GM12878 (cell line): ENCODE measurements at regions not wholly inside any gene's neighbourhood (a gene's known extent, or its start where the extent isn't known, plus 50 kb on each side); places are given as distances from the start of the nearest gene placed in this dataset.

ENCODE experiments used
- ATAC-seq: fragments of 200-7000 bp; cut with Tn5 transposase; 3 replicates; pipeline ENCODE4 v1.9.1; 2020; ENCODE audit warnings: mild to moderate bottlenecking, moderate library complexity
- BruUV-seq: library from RNA; stranded (reverse); fragments of 400-500 nt; replicated peaks from 2 replicates; lab custom pipeline; 2021; lab: Mats Ljungman, UMichigan
- CTCF ChIA-PET: fragments of 300-600 bp; sonication (Branson Sonifier 250); formaldehyde crosslinking; extraction: SDS; loops from one replicate; lab custom pipeline; 2021; ENCODE audit warnings: inconsistent platforms; lab: Yijun Ruan, JAX
- POLR2A ChIA-PET: fragments of 350-600 bp; formaldehyde crosslinking; extraction: SDS; loops from one replicate; lab custom pipeline; 2021; ENCODE audit warnings: inconsistent platforms; lab: Charles Lee
- RAD21 ChIA-PET: fragments of 300-600 bp; sonication (Branson Sonifier 250); formaldehyde crosslinking; loops from one replicate; lab custom pipeline; 2023; ENCODE audit warnings: antibody characterized with exemption; ENCODE audit not compliant: unreplicated experiment; lab: Charles Lee
- SMC1A ChIA-PET: fragments of 300-600 bp; sonication (Branson Sonifier 250); formaldehyde crosslinking; loops from one replicate; lab custom pipeline; 2023; ENCODE audit not compliant: unreplicated experiment, uncharacterized antibody; lab: Charles Lee
- DNase-seq: peaks from one replicate; pipeline ENCODE4 v3.0.0-alpha.2; 2011; ENCODE audit warnings: low read depth, low spot score
- FAIRE-seq: peaks from 3 replicates; lab custom pipeline; 2011; peaks lifted over from hg19 to GRCh38; lab: Jason Lieb, UNC
- H2AFZ ChIP-seq: 2 replicates; pipeline ENCODE4 v1.6.0; 2011; ENCODE audit warnings: low read depth, low read length, control low read depth; ENCODE audit not compliant: control insufficient read depth
- H3K27ac ChIP-seq: 2 replicates; pipeline ENCODE4 v1.5.1; 2011; ENCODE audit warnings: control low read depth; ENCODE audit not compliant: control insufficient read depth, insufficient read depth
- H3K27me3 ChIP-seq, 2 experiments: replicated peaks in 1 of 2; 2 replicates each; pipeline versions ENCODE4 v1.6.0 to v1.6.1; 2011; ENCODE audit warnings: low read length in 1 of 2; ENCODE audit not compliant: control insufficient read depth in 2 of 2, insufficient read depth in 2 of 2
- H3K36me3 ChIP-seq, 2 experiments: 2 replicates each; pipeline ENCODE4 v1.5.1; 2011; ENCODE audit warnings: low read length in 1 of 2; ENCODE audit not compliant: control insufficient read depth in 2 of 2, insufficient read depth in 2 of 2
- H3K4me1 ChIP-seq: 2 replicates; pipeline ENCODE4 v1.6.1; 2011; ENCODE audit warnings: mild to moderate bottlenecking, low read length, moderate library complexity, mixed read lengths; ENCODE audit not compliant: control insufficient read depth, insufficient read depth
- H3K4me2 ChIP-seq: 2 replicates; pipeline ENCODE4 v1.6.0; 2011; ENCODE audit warnings: control low read depth; ENCODE audit not compliant: control insufficient read depth, insufficient read depth
- H3K4me3 ChIP-seq: fragments of 200-600 bp; sonication (generic); 2 replicates; pipeline ENCODE4 v1.5.1; 2016
- H3K79me2 ChIP-seq: 2 replicates; pipeline ENCODE4 v1.6.0; 2011; ENCODE audit warnings: low read length; ENCODE audit not compliant: control insufficient read depth, insufficient read depth
- H3K9ac ChIP-seq: 2 replicates; pipeline ENCODE4 v1.8.0; 2011; ENCODE audit warnings: low read length, control low read depth, mixed read lengths; ENCODE audit not compliant: control insufficient read depth, insufficient read depth
- H3K9me3 ChIP-seq: replicated peaks from 3 replicates; pipeline ENCODE4 v1.5.1; 2011; ENCODE audit warnings: mild to moderate bottlenecking, low read length; ENCODE audit not compliant: control insufficient read depth, insufficient read depth
- H4K20me1 ChIP-seq: 2 replicates; pipeline ENCODE4 v1.6.0; 2011; ENCODE audit not compliant: control insufficient read depth, insufficient read depth
- BACH1 ChIP-seq: fragments of 450-650 bp; IDR thresholded peaks from 2 replicates; pipeline ENCODE4 v1.6.1; 2017; ENCODE audit warnings: mild to moderate bottlenecking, borderline replicate concordance
- DPF2 ChIP-seq: fragments of 450-650 bp; IDR thresholded peaks from 2 replicates; pipeline ENCODE4 v1.6.1; 2017; ENCODE audit warnings: mild to moderate bottlenecking
- NFIC ChIP-seq: IDR thresholded peaks from 2 replicates; pipeline ENCODE4 v1.6.1; 2012; ENCODE audit warnings: low read depth, mild to moderate bottlenecking, inconsistent platforms, low read length, moderate library complexity
- POLR2AphosphoS2 ChIP-seq: IDR thresholded peaks from 2 replicates; pipeline ENCODE4 v1.6.1; 2011; ENCODE audit warnings: low read depth, mild to moderate bottlenecking, low read length, improper control_type of control experiment, moderate library complexity
- POU2F2 ChIP-seq: IDR thresholded peaks from 3 replicates; pipeline ENCODE4 v1.6.1; 2011; ENCODE audit warnings: low read depth, mild to moderate bottlenecking, low read length, borderline replicate concordance
- RB1 ChIP-seq: fragments of 450-650 bp; formaldehyde crosslinking; IDR thresholded peaks from 2 replicates; pipeline ENCODE4 v1.6.1; 2017; ENCODE audit warnings: mild to moderate bottlenecking, borderline replicate concordance
- RELB ChIP-seq: fragments of 450-650 bp; IDR thresholded peaks from 2 replicates; pipeline ENCODE4 v1.6.1; 2017; ENCODE audit warnings: low read depth, mild to moderate bottlenecking, moderate library complexity
- SIX5 ChIP-seq: IDR thresholded peaks from 2 replicates; pipeline ENCODE4 v1.6.1; 2011; ENCODE audit warnings: mild to moderate bottlenecking, low read depth, low read length, moderate library complexity; ENCODE audit not compliant: severe bottlenecking
- SKIL ChIP-seq: fragments of 450-650 bp; IDR thresholded peaks from 2 replicates; pipeline ENCODE4 v1.6.1; 2017; ENCODE audit warnings: mild to moderate bottlenecking, low read depth, inconsistent platforms; ENCODE audit not compliant: poor library complexity, severe bottlenecking
- SUPT20H ChIP-seq: IDR thresholded peaks from 2 replicates; pipeline ENCODE4 v1.6.1; 2011; ENCODE audit warnings: low read depth, mild to moderate bottlenecking, low read length, moderate library complexity, borderline replicate concordance; ENCODE audit not compliant: control insufficient read depth
- TBL1XR1 ChIP-seq: IDR thresholded peaks from 2 replicates; pipeline ENCODE4 v1.6.1; 2012; ENCODE audit warnings: low read depth, low read length, improper control_type of control experiment
- YBX1 ChIP-seq: fragments of 450-650 bp; IDR thresholded peaks from 2 replicates; pipeline ENCODE4 v1.6.1; 2016; ENCODE audit warnings: antibody characterized with exemption
- YY1 ChIP-seq: IDR thresholded peaks from 2 replicates; pipeline ENCODE4 v1.6.1; 2011; ENCODE audit warnings: low read depth, mild to moderate bottlenecking, low read length
- WGBS: methylation state at CpG from one replicate; pipeline ENCODE4 v1.1.6; 2016; ENCODE audit warnings: low lambda C conversion rate; ENCODE audit not compliant: insufficient replicate concordance, insufficient coverage; ENCODE audit errors: missing lambda C conversion rate; 5-methylcytosine and 5-hydroxymethylcytosine counted together
- in situ Hi-C: fragments of 300-500 bp; cut with MboI; formaldehyde crosslinking; loops from 9 replicates; pipeline ENCODE4 v1.14.3; 2018; ENCODE audit warnings: mixed read lengths
- intact Hi-C: fragments of 100-400 bp; cut with micrococcal nuclease; formaldehyde crosslinking; loops from one replicate; pipeline ENCODE4 v1.14.2; 2022; ENCODE audit not compliant: unreplicated experiment
- TF ChIP-seq, protein P1 (sequence below): IDR thresholded peaks from 2 replicates; pipeline ENCODE4 v1.6.1; 2012; ENCODE audit warnings: low read depth, low read length, improper control_type of control experiment

DNA sequence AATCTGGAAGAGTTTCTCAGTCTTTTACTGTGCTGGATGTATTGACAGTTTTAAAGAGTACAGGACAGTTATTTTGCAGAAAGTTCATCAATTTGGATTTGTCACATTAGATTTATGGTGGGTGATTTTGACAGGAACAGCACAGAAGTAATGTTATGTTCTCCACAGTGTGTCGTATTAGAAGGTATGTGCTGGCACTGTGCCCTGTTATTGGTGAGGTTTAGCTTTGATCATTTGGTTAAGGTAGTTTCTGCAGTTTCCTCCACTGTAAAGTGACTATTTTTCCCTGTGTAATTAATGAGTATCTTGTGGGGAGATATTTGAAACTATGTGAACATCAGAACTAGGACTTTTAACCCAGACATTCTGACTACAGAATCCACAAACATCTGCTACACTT lies 308.5 kb upstream of the TBX3 start:
- intact Hi-C loops: no loop called here
- ChIA-PET SMC1A (interaction anchor here (0.6 to 3.8 kb wide), 2 partner anchors 9 to 18 kb away, joined by 3 to 14 read pairs; no protein-coding TSS in a partner anchor), RAD21 (interaction anchor here (1.2 kb wide), 1 partner anchor 71 kb away, joined by 3 read pairs; no protein-coding TSS in a partner anchor), POLR2A (interaction anchor here (1.0 kb wide), 1 partner anchor 38 kb away, joined by 4 read pairs; no protein-coding TSS in a partner anchor), CTCF (interaction anchor here (0.7 to 1.3 kb wide), 2 partner anchors 29 to 34 kb away, joined by 3 read pairs; no protein-coding TSS in a partner anchor)
- Histone ChIP-seq H3K4me3 (no peak overlapping the region), H3K79me2 (no peaks in the 10 kb centered on the region), H3K27me3 (no peaks in the 10 kb centered on the region), H3K27ac (no peak overlapping the region), H3K4me2 (no peak overlapping the region), H4K20me1 (no peaks in the 10 kb centered on the region), H3K4me1 (no peaks in the 10 kb centered on the region), H3K9ac (no peak overlapping the region), H3K36me3 (no peaks in the 10 kb centered on the region), H3K9me3 (no peaks in the 10 kb centered on the region; the same call in 2 of the 3 replicates), H2AFZ (no peak overlapping the region)
- in situ Hi-C loops: no loop called here
- 75% methylated on average over 1 of the region's 1 CpG for WGBS
- TF ChIP-seq YY1 (no peak), SIX5 (no peak), BACH1 (no peak), SKIL (no peak), DPF2 (no peak), NFIC (no peak), TBL1XR1 (no peak), RB1 (no peak), YBX1 (no peak), SUPT20H (no peak), POU2F2 (no peak), POLR2AphosphoS2 (no peak), RELB (no peak)
- TF ChIP-seq, protein P1, sequence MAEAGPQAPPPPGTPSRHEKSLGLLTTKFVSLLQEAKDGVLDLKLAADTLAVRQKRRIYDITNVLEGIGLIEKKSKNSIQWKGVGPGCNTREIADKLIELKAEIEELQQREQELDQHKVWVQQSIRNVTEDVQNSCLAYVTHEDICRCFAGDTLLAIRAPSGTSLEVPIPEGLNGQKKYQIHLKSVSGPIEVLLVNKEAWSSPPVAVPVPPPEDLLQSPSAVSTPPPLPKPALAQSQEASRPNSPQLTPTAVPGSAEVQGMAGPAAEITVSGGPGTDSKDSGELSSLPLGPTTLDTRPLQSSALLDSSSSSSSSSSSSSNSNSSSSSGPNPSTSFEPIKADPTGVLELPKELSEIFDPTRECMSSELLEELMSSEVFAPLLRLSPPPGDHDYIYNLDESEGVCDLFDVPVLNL: no peak
- DNase-seq: no peak
- no peak for ATAC-seq
- no peak for FAIRE-seq
- no TSS peak for BruUV-seq
